Aorta (tissue), 5 donors: ENCODE measurements at regions not wholly inside any gene's neighbourhood (a gene's known extent, or its start where the extent isn't known, plus 50 kb on each side); places are given as distances from the start of the nearest gene placed in this dataset.

Experiments used
- ATAC-seq: fragments of 200-7000 bp; cut with Tn5 transposase; one replicate; pipeline ENCODE4 v1.9.1; 2022; ENCODE audit warnings: moderate library complexity; ENCODE audit not compliant: low FRiP score
- DNase-seq, 2 donors: peaks; one replicate each; pipeline ENCODE4 v3.0.0-alpha.2; 2020
- H3K27ac ChIP-seq, 2 donors: one replicate each; pipeline ENCODE4 v1.5.1; 2013; ENCODE audit warnings: low read length in 2 of 2, mild to moderate bottlenecking in 2 of 2, moderate library complexity in 2 of 2, control low read depth in 1 of 2, inconsistent platforms in 1 of 2, low read depth in 1 of 2
- H3K27me3 ChIP-seq, 2 donors: one replicate each; pipeline ENCODE4 v1.6.1; 2013; ENCODE audit warnings: control low read depth in 1 of 2, low read length in 1 of 2, mild to moderate bottlenecking in 1 of 2, moderate library complexity in 1 of 2; ENCODE audit not compliant: insufficient read depth in 2 of 2, control insufficient read depth in 1 of 2
- H3K36me3 ChIP-seq, 2 donors: one replicate each; pipeline ENCODE4 v1.6.1; 2013; ENCODE audit warnings: control low read depth in 1 of 2, low read length in 1 of 2, mild to moderate bottlenecking in 1 of 2; ENCODE audit not compliant: insufficient read depth in 2 of 2, control insufficient read depth in 1 of 2
- H3K4me1 ChIP-seq, 2 donors: one replicate each; pipeline ENCODE4 v1.6.1; 2013; ENCODE audit warnings: low read length in 2 of 2, control low read depth in 1 of 2, mild to moderate bottlenecking in 1 of 2, moderate library complexity in 1 of 2; ENCODE audit not compliant: insufficient read depth in 2 of 2, control insufficient read depth in 1 of 2
- H3K4me3 ChIP-seq, 2 donors: one replicate each; pipeline ENCODE4 v1.5.1; 2013; ENCODE audit warnings: low read length in 2 of 2, control low read depth in 1 of 2, mild to moderate bottlenecking in 1 of 2
- H3K9me3 ChIP-seq: one replicate; pipeline ENCODE4 v1.6.1; 2013; ENCODE audit warnings: mild to moderate bottlenecking, low read length; ENCODE audit not compliant: control insufficient read depth
- WGBS, 2 donors: extraction: QIAGEN DNeasy Blood & Tissue Kit; methylation state at CpG; one replicate each; pipeline ENCODE4 v1.1.7; 2013; 5-methylcytosine and 5-hydroxymethylcytosine counted together
- intact Hi-C, 2 donors: fragments of 100-400 bp; cut with DNase I; formaldehyde crosslinking; loops; one replicate each; pipeline versions ENCODE4 v1.14.2 to v1.15.0; 2022
- donor health status: healthy with polysubstance abuse.
- donor health status: Bipolar disorder and iron deficiency.
- donor health status: DM: no; HTN: no; CAD: no.
- donor health status: DM: no; HTN: no; CAD: no.
- donor health status: DM: yes; HTN: yes; CAD: no.

GRCh38 chr2:176653479-176654443, 384.5 kb downstream of the MTX2 start:
- Histone ChIP-seq H3K4me1 (no peaks in the 10 kb centered on the region), H3K4me3 (no peak overlapping the region), H3K27ac (no peak overlapping the region), H3K36me3 (no peaks in the 10 kb centered on the region), H3K9me3 (no peaks in the 10 kb centered on the region), H3K27me3 (no peaks in the 10 kb centered on the region)
- 21 to 25% methylated on average over 10 of the region's 10 CpGs for WGBS, 2 donors
- intact Hi-C loops: loop anchor here (2.0 to 10.0 kb wide), 3 partner anchors 161 to 527 kb away; no protein-coding TSS in a partner anchor
- DNase-seq: peak; percentile 67 to 82
- peak; percentile 89 for ATAC-seq

GRCh38 chr2:176656038-176656775, 387.0 kb downstream of the MTX2 start:
- H3K4me3 ChIP-seq: no peak overlapping the region
- no peak overlapping the region for H3K27ac ChIP-seq
- DNase-seq: no peak
- H3K4me1 ChIP-seq: peaks cover 0 to 1% of the 10 kb centered on the region in 2 donors
- intact Hi-C loops: loop anchor here in 1 of 2 donors (10.0 kb wide), 1 partner anchor 489 kb away; no protein-coding TSS in a partner anchor
- ATAC-seq: no peak
- 76 to 88% methylated on average over 2 of the region's 2 CpGs for WGBS, 2 donors
- H3K27me3 ChIP-seq: no peaks in the 10 kb centered on the region
- H3K9me3 ChIP-seq: no peaks in the 10 kb centered on the region
- H3K36me3 ChIP-seq: no peaks in the 10 kb centered on the region

- DNase-seq: no peak
- Histone ChIP-seq H3K9me3 (no peaks in the 10 kb centered on the region), H3K27ac (no peak overlapping the region), H3K4me3 (no peak overlapping the region), H3K4me1 (peaks cover 0 to 1% of the 10 kb centered on the region in 2 donors), H3K27me3 (no peaks in the 10 kb centered on the region), H3K36me3 (no peaks in the 10 kb centered on the region)
- 79 to 90% methylated on average over 2 of the region's 2 CpGs for WGBS, 2 donors
- ATAC-seq: no peak
- intact Hi-C loops: loop anchor here in 1 of 2 donors (10.0 kb wide), 1 partner anchor 488 kb away; no protein-coding TSS in a partner anchor
Observed at GRCh38 chr2:176656776-176657140, 387.5 kb downstream of the MTX2 start.

GRCh38 chr2:176657393-176657792, 388.2 kb downstream of the MTX2 start:
- WGBS, 2 donors: 21 to 32% methylated on average over 2 of the region's 2 CpGs
- DNase-seq (no peak), ATAC-seq (no peak)
- peaks cover 0 to 1% of the 10 kb centered on the region in 2 donors for H3K4me1 ChIP-seq
- no peak overlapping the region for H3K4me3 ChIP-seq
- H3K27ac ChIP-seq: no peak overlapping the region
- no peaks in the 10 kb centered on the region for H3K36me3 ChIP-seq
- no peaks in the 10 kb centered on the region for H3K9me3 ChIP-seq
- H3K27me3 ChIP-seq: no peaks in the 10 kb centered on the region
- intact Hi-C loops: loop anchor here in 1 of 2 donors (10.0 kb wide), 1 partner anchor 487 kb away; no protein-coding TSS in a partner anchor

- Histone ChIP-seq H3K4me1 (peaks cover 0 to 1% of the 10 kb centered on the region in 2 donors), H3K36me3 (no peaks in the 10 kb centered on the region), H3K27ac (no peak overlapping the region), H3K9me3 (no peaks in the 10 kb centered on the region), H3K4me3 (no peak overlapping the region), H3K27me3 (no peaks in the 10 kb centered on the region)
- no peak for ATAC-seq
- 42 to 45% methylated on average over 4 of the region's 4 CpGs for WGBS, 2 donors
- no peak for DNase-seq
- intact Hi-C loops: loop anchor here in 1 of 2 donors (10.0 kb wide), 1 partner anchor 486 kb away; no protein-coding TSS in a partner anchor
Observed at GRCh38 chr2:176658708-176659107, 389.5 kb downstream of the MTX2 start.

- no peak for DNase-seq
- 96 to 100% methylated on average over 2 of the region's 2 CpGs for WGBS, 2 donors
- Histone ChIP-seq H3K9me3 (no peaks in the 10 kb centered on the region), H3K27ac (no peak overlapping the region), H3K36me3 (no peaks in the 10 kb centered on the region), H3K4me3 (no peak overlapping the region), H3K4me1 (peaks cover 0 to 1% of the 10 kb centered on the region in 2 donors), H3K27me3 (no peaks in the 10 kb centered on the region)
- intact Hi-C loops: no loop called here
- no peak for ATAC-seq
Observed at GRCh38 chr2:176662753-176663152, 393.5 kb downstream of the MTX2 start.

GRCh38 chr2:176664478-176664877, 395.2 kb downstream of the MTX2 start:
- Histone ChIP-seq H3K27ac (no peak overlapping the region), H3K4me1 (peaks cover 1 to 3% of the 10 kb centered on the region in 2 donors), H3K9me3 (no peaks in the 10 kb centered on the region), H3K4me3 (no peak overlapping the region), H3K36me3 (no peaks in the 10 kb centered on the region), H3K27me3 (no peaks in the 10 kb centered on the region)
- 71 to 80% methylated on average over 4 of the region's 4 CpGs for WGBS, 2 donors
- DNase-seq (no peak), ATAC-seq (no peak)
- intact Hi-C loops: no loop called here

GRCh38 chr2:176665086-176665485, 395.8 kb downstream of the MTX2 start:
- ATAC-seq (no peak), DNase-seq (no peak)
- WGBS, 2 donors: 93 to 100% methylated on average over 1 of the region's 1 CpG
- Histone ChIP-seq H3K36me3 (no peaks in the 10 kb centered on the region), H3K27me3 (no peaks in the 10 kb centered on the region), H3K4me3 (no peak overlapping the region), H3K9me3 (no peaks in the 10 kb centered on the region), H3K4me1 (peaks cover 3% of the 10 kb centered on the region in 2 donors), H3K27ac (no peak overlapping the region)
- intact Hi-C loops: loop anchor here in 1 of 2 donors (5.0 kb wide), 1 partner anchor 147 kb away; no protein-coding TSS in a partner anchor
